WTC11 (cell line): ENCODE measurements at regions not wholly inside any gene's neighbourhood (a gene's known extent, or its start where the extent isn't known, plus 50 kb on each side); places are given as distances from the start of the nearest gene placed in this dataset.

Source experiments
- CREM ChIP-seq: sonication (generic); formaldehyde crosslinking; IDR thresholded peaks from 2 replicates; pipeline ENCODE4 v1.8.1; 2022; ENCODE audit warnings: mild to moderate bottlenecking, missing genetic modification reagents, moderate library complexity
- GTF2I ChIP-seq: fragments of 250-450 bp; sonication (Bioruptor Pico); conservative IDR thresholded peaks from 2 replicates; pipeline ENCODE4 v1.4.0; 2021; ENCODE audit warnings: mild to moderate bottlenecking
- JUN ChIP-seq: sonication (generic); formaldehyde crosslinking; IDR thresholded peaks from 2 replicates; pipeline ENCODE4 v1.8.0; 2023; ENCODE audit warnings: mild to moderate bottlenecking, missing genetic modification reagents
- NFYB ChIP-seq: sonication (generic); formaldehyde crosslinking; conservative IDR thresholded peaks from 2 replicates; pipeline ENCODE4 v1.8.0; 2022; ENCODE audit warnings: low read depth, missing genetic modification reagents
- NR2C2 ChIP-seq: sonication (generic); formaldehyde crosslinking; IDR thresholded peaks from 2 replicates; pipeline ENCODE4 v1.8.0; 2022; ENCODE audit warnings: mild to moderate bottlenecking, missing genetic modification reagents
- TEAD4 ChIP-seq: sonication (generic); formaldehyde crosslinking; IDR thresholded peaks from 2 replicates; pipeline ENCODE4 v1.8.0; 2022; ENCODE audit warnings: mild to moderate bottlenecking, missing genetic modification reagents
- ZNF121 ChIP-seq: sonication (generic); formaldehyde crosslinking; IDR thresholded peaks from 2 replicates; pipeline ENCODE4 v1.8.0; 2023; ENCODE audit warnings: missing genetic modification reagents
- ZNF317 ChIP-seq: sonication (generic); formaldehyde crosslinking; IDR thresholded peaks from 2 replicates; pipeline ENCODE4 v1.8.1; 2023; ENCODE audit warnings: low read depth, mild to moderate bottlenecking, moderate library complexity, missing genetic modification reagents, borderline replicate concordance
- TF ChIP-seq, protein P1 (sequence below): fragments of 200-600 bp; IDR thresholded peaks from 2 replicates; pipeline ENCODE4 v1.8.0; 2022; ENCODE audit warnings: antibody characterized with exemption
- TF ChIP-seq, protein P2 (sequence below): sonication (generic); formaldehyde crosslinking; IDR thresholded peaks from 2 replicates; pipeline ENCODE4 v1.8.1; 2022; ENCODE audit warnings: mild to moderate bottlenecking, missing genetic modification reagents, moderate library complexity, borderline replicate concordance
- TF ChIP-seq, protein P3 (sequence below): sonication (generic); formaldehyde crosslinking; IDR thresholded peaks from 2 replicates; pipeline ENCODE4 v1.8.0; 2022; ENCODE audit warnings: mild to moderate bottlenecking, missing genetic modification reagents
- TF ChIP-seq, protein P4 (sequence below): sonication (generic); formaldehyde crosslinking; IDR thresholded peaks from 2 replicates; pipeline ENCODE4 v1.8.0; 2023; ENCODE audit warnings: missing genetic modification reagents

- TF ChIP-seq ZNF317 (CRISPR knock-in tag) (no peak), TEAD4 (CRISPR knock-in tag) (no peak), NR2C2 (CRISPR knock-in tag) (no peak), CREM (CRISPR knock-in tag) (no peak), NFYB (no peak), GTF2I (CRISPR knock-in tag) (no peak), ZNF121 (CRISPR knock-in tag) (no peak), JUN (CRISPR knock-in tag) (no peak)
- TF ChIP-seq, protein P1, sequence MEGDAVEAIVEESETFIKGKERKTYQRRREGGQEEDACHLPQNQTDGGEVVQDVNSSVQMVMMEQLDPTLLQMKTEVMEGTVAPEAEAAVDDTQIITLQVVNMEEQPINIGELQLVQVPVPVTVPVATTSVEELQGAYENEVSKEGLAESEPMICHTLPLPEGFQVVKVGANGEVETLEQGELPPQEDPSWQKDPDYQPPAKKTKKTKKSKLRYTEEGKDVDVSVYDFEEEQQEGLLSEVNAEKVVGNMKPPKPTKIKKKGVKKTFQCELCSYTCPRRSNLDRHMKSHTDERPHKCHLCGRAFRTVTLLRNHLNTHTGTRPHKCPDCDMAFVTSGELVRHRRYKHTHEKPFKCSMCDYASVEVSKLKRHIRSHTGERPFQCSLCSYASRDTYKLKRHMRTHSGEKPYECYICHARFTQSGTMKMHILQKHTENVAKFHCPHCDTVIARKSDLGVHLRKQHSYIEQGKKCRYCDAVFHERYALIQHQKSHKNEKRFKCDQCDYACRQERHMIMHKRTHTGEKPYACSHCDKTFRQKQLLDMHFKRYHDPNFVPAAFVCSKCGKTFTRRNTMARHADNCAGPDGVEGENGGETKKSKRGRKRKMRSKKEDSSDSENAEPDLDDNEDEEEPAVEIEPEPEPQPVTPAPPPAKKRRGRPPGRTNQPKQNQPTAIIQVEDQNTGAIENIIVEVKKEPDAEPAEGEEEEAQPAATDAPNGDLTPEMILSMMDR = no peak
- TF ChIP-seq, protein P2, sequence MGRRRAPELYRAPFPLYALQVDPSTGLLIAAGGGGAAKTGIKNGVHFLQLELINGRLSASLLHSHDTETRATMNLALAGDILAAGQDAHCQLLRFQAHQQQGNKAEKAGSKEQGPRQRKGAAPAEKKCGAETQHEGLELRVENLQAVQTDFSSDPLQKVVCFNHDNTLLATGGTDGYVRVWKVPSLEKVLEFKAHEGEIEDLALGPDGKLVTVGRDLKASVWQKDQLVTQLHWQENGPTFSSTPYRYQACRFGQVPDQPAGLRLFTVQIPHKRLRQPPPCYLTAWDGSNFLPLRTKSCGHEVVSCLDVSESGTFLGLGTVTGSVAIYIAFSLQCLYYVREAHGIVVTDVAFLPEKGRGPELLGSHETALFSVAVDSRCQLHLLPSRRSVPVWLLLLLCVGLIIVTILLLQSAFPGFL (CRISPR knock-in tag) = no peak
- TF ChIP-seq, protein P3, sequence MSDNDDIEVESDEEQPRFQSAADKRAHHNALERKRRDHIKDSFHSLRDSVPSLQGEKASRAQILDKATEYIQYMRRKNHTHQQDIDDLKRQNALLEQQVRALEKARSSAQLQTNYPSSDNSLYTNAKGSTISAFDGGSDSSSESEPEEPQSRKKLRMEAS = no peak
- TF ChIP-seq, protein P4, sequence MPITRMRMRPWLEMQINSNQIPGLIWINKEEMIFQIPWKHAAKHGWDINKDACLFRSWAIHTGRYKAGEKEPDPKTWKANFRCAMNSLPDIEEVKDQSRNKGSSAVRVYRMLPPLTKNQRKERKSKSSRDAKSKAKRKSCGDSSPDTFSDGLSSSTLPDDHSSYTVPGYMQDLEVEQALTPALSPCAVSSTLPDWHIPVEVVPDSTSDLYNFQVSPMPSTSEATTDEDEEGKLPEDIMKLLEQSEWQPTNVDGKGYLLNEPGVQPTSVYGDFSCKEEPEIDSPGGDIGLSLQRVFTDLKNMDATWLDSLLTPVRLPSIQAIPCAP (CRISPR knock-in tag) = no peak
These were observed 237.5 kb downstream of the MIAT start for GRCh38 chr22:26894766-26895485.
